ENCODE measurements at regions not wholly inside any gene's neighbourhood (a gene's known extent, or its start where the extent isn't known, plus 50 kb on each side); places are given as distances from the start of the nearest gene placed in this dataset.

- no peak for ATAC-seq
Measured at GRCh38 chr4:32334759-32335158, 1614.6 kb downstream of the PCDH7 start.

- no peak for ATAC-seq
Measured at GRCh38 chr4:32337403-32337802, 1617.2 kb downstream of the PCDH7 start.

- no peak for ATAC-seq
Measured at GRCh38 chr4:32340591-32340990, 1620.4 kb downstream of the PCDH7 start.

GRCh38 chr4:32341342-32341741 lies 1621.2 kb downstream of the PCDH7 start:
- ATAC-seq = no peak

- ATAC-seq = no peak
Measured at GRCh38 chr4:32342054-32342453, 1621.9 kb downstream of the PCDH7 start.

- ATAC-seq = no peak
Measured at GRCh38 chr4:32349026-32349425, 1628.9 kb downstream of the PCDH7 start.

GRCh38 chr4:32374206-32374605 lies 1654.0 kb downstream of the PCDH7 start:
- no peak for ATAC-seq

- no peak for ATAC-seq
Measured at GRCh38 chr4:32393806-32394205, 1673.6 kb downstream of the PCDH7 start.

GRCh38 chr4:32394255-32394654 lies 1674.1 kb downstream of the PCDH7 start:
- ATAC-seq = no peak

GRCh38 chr4:32396507-32397070 lies 1676.4 kb downstream of the PCDH7 start:
- ATAC-seq = no peak

- no peak for ATAC-seq
Measured at GRCh38 chr4:32400870-32401269, 1680.7 kb downstream of the PCDH7 start.

GRCh38 chr4:32417113-32417704 lies 1697.0 kb downstream of the PCDH7 start:
- no peak for ATAC-seq

GRCh38 chr4:32423267-32423666 lies 1703.1 kb downstream of the PCDH7 start:
- ATAC-seq = no peak

- ATAC-seq = no peak
Measured at GRCh38 chr4:32425243-32425642, 1705.1 kb downstream of the PCDH7 start.

GRCh38 chr4:32427566-32427965 lies 1707.4 kb downstream of the PCDH7 start:
- ATAC-seq = no peak

GRCh38 chr4:32429151-32429550 lies 1709.0 kb downstream of the PCDH7 start:
- no peak for ATAC-seq

- no peak for ATAC-seq
Measured at GRCh38 chr4:32435308-32435707, 1715.1 kb downstream of the PCDH7 start.

- no peak for ATAC-seq
Measured at GRCh38 chr4:32436816-32437215, 1716.6 kb downstream of the PCDH7 start.

- no peak for ATAC-seq
Measured at GRCh38 chr4:32440391-32440790, 1720.2 kb downstream of the PCDH7 start.

GRCh38 chr4:32454482-32454881 lies 1734.3 kb downstream of the PCDH7 start:
- ATAC-seq = no peak

GRCh38 chr4:32455231-32455630 lies 1735.1 kb downstream of the PCDH7 start:
- ATAC-seq = no peak

GRCh38 chr4:32460972-32461371 lies 1740.8 kb downstream of the PCDH7 start:
- no peak for ATAC-seq

GRCh38 chr4:32462944-32463343 lies 1742.8 kb downstream of the PCDH7 start:
- no peak for ATAC-seq

GRCh38 chr4:32470087-32470585 lies 1750.0 kb downstream of the PCDH7 start:
- no peak for ATAC-seq

- ATAC-seq = no peak
Measured at GRCh38 chr4:32472918-32473317, 1752.7 kb downstream of the PCDH7 start.

Measured in esophagus mucosa (tissue), 1 donor.